Stimulated activated CD4-positive, alpha-beta T cell treated with anti-CD3 and anti-CD28 coated beads, Interleukin-1b, Interleukin-23, amount 100 ng/mL, for 48 hours (primary cell): ENCODE measurements at regions not wholly inside any gene's neighbourhood (a gene's known extent, or its start where the extent isn't known, plus 50 kb on each side); places are given as distances from the start of the nearest gene placed in this dataset.
"Not testable (repeated sequence)": the region's sequence is repeated elsewhere in the genome, so short reads cannot be mapped to it uniquely, and the experiment has no call there.

Experiments
- DNase-seq: peaks from one replicate; pipeline ENCODE4 v3.0.0-alpha.2; 2020

- DNase-seq, result no peak
Measured at GRCh38 chr4:34323549-34324320, 1920.6 kb downstream of the ARAP2 start.

- DNase-seq, result no peak
Measured at GRCh38 chr4:34328939-34329338, 1915.4 kb downstream of the ARAP2 start.

- not testable (repeated sequence) for DNase-seq
Measured at GRCh38 chr4:34335156-34335555, 1909.2 kb downstream of the ARAP2 start.

GRCh38 chr4:34335556-34335955, 1908.8 kb downstream of the ARAP2 start:
- not testable (repeated sequence) for DNase-seq

GRCh38 chr4:34362654-34363053, 1881.7 kb downstream of the ARAP2 start:
- DNase-seq, result no peak

GRCh38 chr4:34363842-34364241, 1880.5 kb downstream of the ARAP2 start:
- no peak for DNase-seq

GRCh38 chr4:34365946-34366345, 1878.4 kb downstream of the ARAP2 start:
- DNase-seq, result no peak

GRCh38 chr4:34371676-34372075, 1872.6 kb downstream of the ARAP2 start:
- DNase-seq, result no peak

GRCh38 chr4:34372815-34373214, 1871.5 kb downstream of the ARAP2 start:
- DNase-seq, result no peak

GRCh38 chr4:34373456-34373855, 1870.9 kb downstream of the ARAP2 start:
- DNase-seq, result no peak

GRCh38 chr4:34412233-34412632, 1832.1 kb downstream of the ARAP2 start:
- DNase-seq, result no peak

- DNase-seq, result no peak
Measured at GRCh38 chr4:34412911-34413310, 1831.4 kb downstream of the ARAP2 start.

GRCh38 chr4:34417160-34417559, 1827.2 kb downstream of the ARAP2 start:
- no peak for DNase-seq

- DNase-seq, result no peak
Measured at GRCh38 chr4:34419871-34420270, 1824.4 kb downstream of the ARAP2 start.

GRCh38 chr4:34422472-34423175, 1821.7 kb downstream of the ARAP2 start:
- no peak for DNase-seq

- DNase-seq, result no peak
Measured at GRCh38 chr4:34432706-34433105, 1811.6 kb downstream of the ARAP2 start.

- DNase-seq, result not testable (repeated sequence)
Measured at GRCh38 chr4:34434377-34434776, 1809.9 kb downstream of the ARAP2 start.

GRCh38 chr4:34464196-34464595, 1780.1 kb downstream of the ARAP2 start:
- no peak for DNase-seq

- no peak for DNase-seq
Measured at GRCh38 chr4:34466411-34466810, 1777.9 kb downstream of the ARAP2 start.

- DNase-seq, result no peak
Measured at GRCh38 chr4:34469516-34469915, 1774.8 kb downstream of the ARAP2 start.

- no peak for DNase-seq
Measured at GRCh38 chr4:34485252-34485651, 1759.1 kb downstream of the ARAP2 start.

GRCh38 chr4:34486461-34487363, 1757.6 kb downstream of the ARAP2 start:
- DNase-seq, result no peak

- no peak for DNase-seq
Measured at GRCh38 chr4:34492414-34492813, 1751.9 kb downstream of the ARAP2 start.
